ENCODE measurements at regions not wholly inside any gene's neighbourhood (a gene's known extent, or its start where the extent isn't known, plus 50 kb on each side); places are given as distances from the start of the nearest gene placed in this dataset.
A peak's percentile ranks its signal among the peaks of the same experiment; 100 is the strongest.
"Not testable (repeated sequence)": the region's sequence is repeated elsewhere in the genome, so short reads cannot be mapped to it uniquely, and the experiment has no call there.

DNA sequence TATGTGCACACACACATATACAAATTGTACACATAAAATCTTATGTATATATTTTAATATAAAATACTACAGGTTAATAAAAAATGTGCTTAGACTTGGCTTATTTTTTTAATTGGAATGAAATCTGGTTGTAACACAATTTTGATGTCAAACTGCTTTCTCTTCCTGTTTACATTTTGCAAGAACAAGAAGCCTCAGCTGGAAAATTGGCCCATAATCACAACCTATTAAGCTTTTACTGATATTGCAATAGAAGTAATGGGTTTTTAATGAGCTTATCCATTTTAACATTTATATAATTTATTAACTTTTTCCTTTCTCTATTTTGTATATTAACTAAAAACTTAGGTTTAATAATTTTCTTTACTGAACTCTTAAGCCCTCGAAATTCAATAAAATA, 165.9 kb downstream of the PCDH10 start:
- H3K9me3 ChIP-seq: no peaks in the 10 kb centered on the region
- no peak overlapping the region for H3K4me3 ChIP-seq
- peak in 2 of 4 donors; percentile 18 to 54 for DNase-seq
- no peaks in the 10 kb centered on the region for H3K4me1 ChIP-seq
- no peaks in the 10 kb centered on the region for H3K27me3 ChIP-seq
- TF ChIP-seq, protein P1, sequence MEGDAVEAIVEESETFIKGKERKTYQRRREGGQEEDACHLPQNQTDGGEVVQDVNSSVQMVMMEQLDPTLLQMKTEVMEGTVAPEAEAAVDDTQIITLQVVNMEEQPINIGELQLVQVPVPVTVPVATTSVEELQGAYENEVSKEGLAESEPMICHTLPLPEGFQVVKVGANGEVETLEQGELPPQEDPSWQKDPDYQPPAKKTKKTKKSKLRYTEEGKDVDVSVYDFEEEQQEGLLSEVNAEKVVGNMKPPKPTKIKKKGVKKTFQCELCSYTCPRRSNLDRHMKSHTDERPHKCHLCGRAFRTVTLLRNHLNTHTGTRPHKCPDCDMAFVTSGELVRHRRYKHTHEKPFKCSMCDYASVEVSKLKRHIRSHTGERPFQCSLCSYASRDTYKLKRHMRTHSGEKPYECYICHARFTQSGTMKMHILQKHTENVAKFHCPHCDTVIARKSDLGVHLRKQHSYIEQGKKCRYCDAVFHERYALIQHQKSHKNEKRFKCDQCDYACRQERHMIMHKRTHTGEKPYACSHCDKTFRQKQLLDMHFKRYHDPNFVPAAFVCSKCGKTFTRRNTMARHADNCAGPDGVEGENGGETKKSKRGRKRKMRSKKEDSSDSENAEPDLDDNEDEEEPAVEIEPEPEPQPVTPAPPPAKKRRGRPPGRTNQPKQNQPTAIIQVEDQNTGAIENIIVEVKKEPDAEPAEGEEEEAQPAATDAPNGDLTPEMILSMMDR (IDR thresholded peaks at IDR 0.05): no peak
- H3K36me3 ChIP-seq: no peaks in the 10 kb centered on the region
- intact Hi-C loops (cut with DNase I): no loop called here
- no peak for ATAC-seq
- H3K27ac ChIP-seq: no peak overlapping the region

DNA sequence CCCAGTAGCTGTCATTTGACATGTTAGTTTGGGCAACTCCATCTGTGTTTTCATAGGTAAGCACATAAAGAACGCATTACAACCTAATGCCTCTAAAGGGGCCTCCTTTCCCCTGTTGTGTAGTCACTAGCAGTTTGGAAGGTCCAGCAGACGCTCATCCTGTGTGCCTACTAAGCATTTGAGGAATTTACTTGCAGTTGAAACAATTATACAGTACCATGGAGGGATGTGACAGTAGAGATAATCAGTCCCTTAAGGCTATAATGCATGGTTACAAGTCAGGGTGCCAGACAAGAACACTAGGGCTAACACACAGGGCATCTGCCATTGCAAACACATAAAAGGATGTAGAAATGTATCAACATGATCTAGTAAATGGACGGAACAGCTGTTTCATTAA, 138.3 kb downstream of the PCDH10 start:
- Histone ChIP-seq H3K27ac (no peak overlapping the region), H3K4me1 (no peaks in the 10 kb centered on the region), H3K4me3 (no peak overlapping the region), H3K9me3 (no peaks in the 10 kb centered on the region), H3K27me3 (no peaks in the 10 kb centered on the region), H3K36me3 (no peaks in the 10 kb centered on the region)
- TF ChIP-seq, protein P1 (IDR thresholded peaks at IDR 0.05): no peak
- intact Hi-C loops (cut with DNase I): no loop called here
- DNase-seq (no peak), ATAC-seq (no peak)

DNA sequence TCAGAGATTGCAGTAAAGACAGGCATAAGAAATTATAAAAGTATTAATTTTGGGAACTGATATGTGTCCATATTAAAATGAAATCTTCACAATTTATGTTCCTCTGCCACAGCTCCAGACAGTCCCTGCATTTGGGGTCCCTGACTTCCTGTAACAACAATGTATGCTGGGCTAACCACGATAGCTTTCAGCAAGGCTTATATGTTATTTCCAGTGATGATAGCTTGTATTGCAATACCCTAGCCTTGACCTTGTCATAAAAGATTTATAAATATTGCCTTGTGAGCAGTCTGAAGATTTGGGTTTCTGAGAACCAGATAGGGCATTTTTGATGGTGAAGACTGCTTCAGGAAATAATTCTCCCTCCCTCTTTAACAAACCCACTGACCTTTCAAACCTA, 129.5 kb downstream of the PCDH10 start:
- no peak overlapping the region for H3K27ac ChIP-seq
- ATAC-seq: no peak

DNA sequence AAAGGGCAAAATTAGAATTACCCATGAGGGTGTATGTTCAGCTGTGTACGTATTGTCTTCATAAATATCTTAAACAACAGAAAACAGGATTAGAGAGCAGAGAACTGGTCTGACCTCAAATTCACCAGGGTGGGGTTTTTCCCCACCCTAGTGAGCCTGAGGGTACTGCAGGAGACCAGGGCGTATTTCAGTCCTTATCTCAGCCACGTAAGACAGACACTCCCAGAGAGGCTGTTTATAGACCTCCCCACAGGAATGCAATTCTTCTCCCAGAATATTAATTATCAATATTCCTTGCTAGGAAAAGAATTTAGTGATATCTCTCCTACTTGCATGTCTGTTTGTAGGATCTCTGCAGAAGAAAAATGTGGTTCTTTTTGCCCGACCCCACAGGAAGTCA, 128.8 kb downstream of the PCDH10 start:
- intact Hi-C loops (cut with DNase I); H3K9me3 ChIP-seq: not testable (repeated sequence)

More for the DNA sequence above, 129.5 kb downstream of the PCDH10 start:
- Histone ChIP-seq H3K4me3 (no peak overlapping the region), H3K27me3 (no peaks in the 10 kb centered on the region), H3K4me1 (no peaks in the 10 kb centered on the region), H3K36me3 (no peaks in the 10 kb centered on the region), H3K9me3 (peaks cover 0 to 3% of the 10 kb centered on the region in 2 donors)
- TF ChIP-seq, protein P1 (IDR thresholded peaks at IDR 0.05): no peak
- no peak for DNase-seq
- intact Hi-C loops (cut with DNase I): no loop called here

DNA sequence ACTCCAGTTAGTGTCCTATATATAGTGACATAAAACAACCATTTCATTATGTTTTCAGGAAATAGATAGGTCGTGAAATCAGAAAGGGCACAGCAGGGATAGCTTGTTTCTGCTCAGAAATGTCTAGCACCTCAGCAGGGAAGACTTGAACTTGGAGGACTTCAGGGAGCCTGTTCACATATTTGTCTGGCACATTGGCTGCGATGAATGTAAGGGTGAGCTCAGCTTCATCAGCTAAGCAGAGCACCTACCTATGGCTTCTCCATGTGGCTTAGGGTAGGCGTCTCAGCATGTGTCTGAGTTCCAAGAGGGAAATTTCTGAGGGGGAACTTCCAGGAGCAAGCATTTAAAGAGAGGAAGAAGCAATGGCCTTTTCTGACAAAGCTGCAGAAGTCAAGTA, 126.2 kb downstream of the PCDH10 start:
- TF ChIP-seq, protein P1 (IDR thresholded peaks at IDR 0.05): no peak
- Histone ChIP-seq H3K4me1 (no peaks in the 10 kb centered on the region), H3K27me3 (no peaks in the 10 kb centered on the region), H3K36me3 (no peaks in the 10 kb centered on the region), H3K4me3 (no peak overlapping the region), H3K9me3 (peaks cover 0 to 3% of the 10 kb centered on the region in 2 donors), H3K27ac (no peak overlapping the region)
- intact Hi-C loops (cut with DNase I): no loop called here
- DNase-seq (no peak), ATAC-seq (no peak)

More for the DNA sequence above, 128.8 kb downstream of the PCDH10 start:
- DNase-seq, H3K4me1 ChIP-seq, ATAC-seq, H3K4me3 ChIP-seq, H3K27ac ChIP-seq, H3K27me3 ChIP-seq, H3K36me3 ChIP-seq: not testable (repeated sequence)

DNA sequence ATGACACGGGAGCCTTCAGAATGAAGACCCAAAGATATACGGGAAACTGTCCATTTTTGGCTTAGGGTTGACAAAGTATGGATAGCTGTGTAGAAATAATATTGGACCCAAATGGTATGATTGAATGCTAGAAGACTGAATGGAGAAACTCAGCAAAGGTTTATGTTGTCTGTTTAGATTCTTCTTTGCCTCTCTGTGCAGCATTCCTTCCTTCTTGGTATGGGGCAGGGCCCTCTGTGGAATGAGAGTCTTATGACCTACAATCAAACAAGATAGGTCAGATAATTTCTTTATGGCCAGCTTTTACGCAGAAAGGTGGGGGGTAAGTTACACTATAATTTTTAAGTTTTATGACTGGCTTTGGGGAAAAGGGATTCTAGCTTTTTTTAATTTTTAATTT, 124.3 kb downstream of the PCDH10 start:
- TF ChIP-seq, protein P1 (IDR thresholded peaks at IDR 0.05): no peak
- ATAC-seq (no peak), DNase-seq (no peak)
- no peak overlapping the region for H3K27ac ChIP-seq
- intact Hi-C loops (cut with DNase I): no loop called here
- no peaks in the 10 kb centered on the region for H3K4me1 ChIP-seq
- no peaks in the 10 kb centered on the region for H3K27me3 ChIP-seq
- H3K4me3 ChIP-seq: no peak overlapping the region
- H3K36me3 ChIP-seq: no peaks in the 10 kb centered on the region
- H3K9me3 ChIP-seq: peaks cover 0 to 3% of the 10 kb centered on the region in 2 donors
